ENCODE measurements at regions not wholly inside any gene's neighbourhood (a gene's known extent, or its start where the extent isn't known, plus 50 kb on each side); places are given as distances from the start of the nearest gene placed in this dataset.

GRCh38 chr11:80533463-80533862 is 1092.6 kb upstream of the TENM4 start:
- Mint-ChIP-seq H3K4me1 (ENCODE audit: low read depth) (no peaks in the 10 kb centered on the region), H3K27ac (no peak overlapping the region), H3K9me3 (ENCODE audit: low read depth) (peaks cover 5% of the 10 kb centered on the region), H3K36me3 (no peaks in the 10 kb centered on the region), H3K27me3 (no peaks in the 10 kb centered on the region), H3K4me3 (no peak overlapping the region)

GRCh38 chr11:80532633-80533232 is 1091.9 kb upstream of the TENM4 start:
- H3K27ac Mint-ChIP-seq, result no peak overlapping the region
- H3K9me3 Mint-ChIP-seq (ENCODE audit: low read depth), result peaks cover 8% of the 10 kb centered on the region
- H3K27me3 Mint-ChIP-seq, result no peaks in the 10 kb centered on the region
- H3K4me3 Mint-ChIP-seq, result no peak overlapping the region
- H3K4me1 Mint-ChIP-seq (ENCODE audit: low read depth), result no peaks in the 10 kb centered on the region
- no peaks in the 10 kb centered on the region for H3K36me3 Mint-ChIP-seq

- Mint-ChIP-seq H3K36me3 (no peaks in the 10 kb centered on the region), H3K4me1 (ENCODE audit: low read depth) (no peaks in the 10 kb centered on the region), H3K27ac (no peak overlapping the region), H3K9me3 (ENCODE audit: low read depth) (peaks cover 8% of the 10 kb centered on the region), H3K4me3 (no peak overlapping the region), H3K27me3 (no peaks in the 10 kb centered on the region)
Measured at GRCh38 chr11:80529726-80530125, 1088.9 kb upstream of the TENM4 start.

GRCh38 chr11:80525663-80526405 is 1085.0 kb upstream of the TENM4 start:
- peaks cover 4% of the 10 kb centered on the region for H3K9me3 Mint-ChIP-seq (ENCODE audit: low read depth)
- H3K4me3 Mint-ChIP-seq, result no peak overlapping the region
- no peaks in the 10 kb centered on the region for H3K27me3 Mint-ChIP-seq
- H3K4me1 Mint-ChIP-seq (ENCODE audit: low read depth), result no peaks in the 10 kb centered on the region
- no peaks in the 10 kb centered on the region for H3K36me3 Mint-ChIP-seq
- no peak overlapping the region for H3K27ac Mint-ChIP-seq

- H3K4me3 Mint-ChIP-seq, result no peak overlapping the region
- H3K36me3 Mint-ChIP-seq, result no peaks in the 10 kb centered on the region
- H3K27me3 Mint-ChIP-seq, result no peaks in the 10 kb centered on the region
- peaks cover 4% of the 10 kb centered on the region for H3K9me3 Mint-ChIP-seq (ENCODE audit: low read depth)
- H3K27ac Mint-ChIP-seq, result no peak overlapping the region
- H3K4me1 Mint-ChIP-seq (ENCODE audit: low read depth), result no peaks in the 10 kb centered on the region
Measured at GRCh38 chr11:80524349-80524748, 1083.5 kb upstream of the TENM4 start.

- Mint-ChIP-seq H3K4me3 (no peak overlapping the region), H3K9me3 (ENCODE audit: low read depth) (peaks cover 3% of the 10 kb centered on the region), H3K27ac (no peak overlapping the region), H3K27me3 (no peaks in the 10 kb centered on the region), H3K36me3 (no peaks in the 10 kb centered on the region), H3K4me1 (ENCODE audit: low read depth) (no peaks in the 10 kb centered on the region)
Measured at GRCh38 chr11:80523057-80523456, 1082.2 kb upstream of the TENM4 start.

- Mint-ChIP-seq H3K4me1 (ENCODE audit: low read depth) (no peaks in the 10 kb centered on the region), H3K4me3 (no peak overlapping the region), H3K27me3 (no peaks in the 10 kb centered on the region), H3K36me3 (no peaks in the 10 kb centered on the region), H3K27ac (no peak overlapping the region), H3K9me3 (ENCODE audit: low read depth) (peaks cover 8% of the 10 kb centered on the region)
Measured at GRCh38 chr11:80521592-80521991, 1080.8 kb upstream of the TENM4 start.

GRCh38 chr11:80520507-80520887 is 1079.7 kb upstream of the TENM4 start:
- no peaks in the 10 kb centered on the region for H3K36me3 Mint-ChIP-seq
- H3K4me3 Mint-ChIP-seq, result no peak overlapping the region
- H3K27ac Mint-ChIP-seq, result no peak overlapping the region
- H3K4me1 Mint-ChIP-seq (ENCODE audit: low read depth), result no peaks in the 10 kb centered on the region
- no peaks in the 10 kb centered on the region for H3K27me3 Mint-ChIP-seq
- H3K9me3 Mint-ChIP-seq (ENCODE audit: low read depth), result peaks cover 8% of the 10 kb centered on the region

- no peak overlapping the region for H3K27ac Mint-ChIP-seq
- H3K4me3 Mint-ChIP-seq, result no peak overlapping the region
- H3K27me3 Mint-ChIP-seq, result no peaks in the 10 kb centered on the region
- no peaks in the 10 kb centered on the region for H3K36me3 Mint-ChIP-seq
- no peaks in the 10 kb centered on the region for H3K4me1 Mint-ChIP-seq (ENCODE audit: low read depth)
- peaks cover 8% of the 10 kb centered on the region for H3K9me3 Mint-ChIP-seq (ENCODE audit: low read depth)
Measured at GRCh38 chr11:80519596-80520506, 1079.0 kb upstream of the TENM4 start.

- Mint-ChIP-seq H3K36me3 (no peaks in the 10 kb centered on the region), H3K27ac (no peak overlapping the region), H3K4me3 (no peak overlapping the region), H3K4me1 (ENCODE audit: low read depth) (no peaks in the 10 kb centered on the region), H3K27me3 (no peaks in the 10 kb centered on the region), H3K9me3 (ENCODE audit: low read depth) (peaks cover 8% of the 10 kb centered on the region)
Measured at GRCh38 chr11:80517701-80518100, 1076.9 kb upstream of the TENM4 start.

GRCh38 chr11:80515097-80515496 is 1074.3 kb upstream of the TENM4 start:
- H3K36me3 Mint-ChIP-seq, result no peaks in the 10 kb centered on the region

GRCh38 chr11:80512491-80512890 is 1071.7 kb upstream of the TENM4 start:
- Mint-ChIP-seq H3K27ac (no peak overlapping the region), H3K9me3 (ENCODE audit: low read depth) (peaks cover 4% of the 10 kb centered on the region), H3K4me1 (ENCODE audit: low read depth) (no peaks in the 10 kb centered on the region), H3K27me3 (no peaks in the 10 kb centered on the region), H3K4me3 (no peak overlapping the region), H3K36me3 (no peaks in the 10 kb centered on the region)

More at GRCh38 chr11:80515097-80515496, 1074.3 kb upstream of the TENM4 start:
- no peaks in the 10 kb centered on the region for H3K27me3 Mint-ChIP-seq
- H3K27ac Mint-ChIP-seq, result no peak overlapping the region
- no peaks in the 10 kb centered on the region for H3K4me1 Mint-ChIP-seq (ENCODE audit: low read depth)
- H3K4me3 Mint-ChIP-seq, result no peak overlapping the region
- H3K9me3 Mint-ChIP-seq (ENCODE audit: low read depth), result peaks cover 8% of the 10 kb centered on the region

GRCh38 chr11:80505771-80506170 is 1064.9 kb upstream of the TENM4 start:
- H3K27me3 Mint-ChIP-seq, result no peaks in the 10 kb centered on the region
- H3K36me3 Mint-ChIP-seq, result no peaks in the 10 kb centered on the region
- H3K4me1 Mint-ChIP-seq (ENCODE audit: low read depth), result no peaks in the 10 kb centered on the region
- no peak overlapping the region for H3K27ac Mint-ChIP-seq
- no peaks in the 10 kb centered on the region for H3K9me3 Mint-ChIP-seq (ENCODE audit: low read depth)
- no peak overlapping the region for H3K4me3 Mint-ChIP-seq

GRCh38 chr11:80503990-80504389 is 1063.2 kb upstream of the TENM4 start:
- H3K4me1 Mint-ChIP-seq (ENCODE audit: low read depth), result no peaks in the 10 kb centered on the region
- no peak overlapping the region for H3K4me3 Mint-ChIP-seq
- no peaks in the 10 kb centered on the region for H3K27me3 Mint-ChIP-seq
- no peak overlapping the region for H3K27ac Mint-ChIP-seq
- no peaks in the 10 kb centered on the region for H3K9me3 Mint-ChIP-seq (ENCODE audit: low read depth)
- H3K36me3 Mint-ChIP-seq, result no peaks in the 10 kb centered on the region

GRCh38 chr11:80502511-80502910 is 1061.7 kb upstream of the TENM4 start:
- no peaks in the 10 kb centered on the region for H3K27me3 Mint-ChIP-seq
- no peak overlapping the region for H3K27ac Mint-ChIP-seq
- H3K4me3 Mint-ChIP-seq, result no peak overlapping the region
- H3K36me3 Mint-ChIP-seq, result no peaks in the 10 kb centered on the region
- no peaks in the 10 kb centered on the region for H3K9me3 Mint-ChIP-seq (ENCODE audit: low read depth)
- no peaks in the 10 kb centered on the region for H3K4me1 Mint-ChIP-seq (ENCODE audit: low read depth)
